HEK293 (cell line): ENCODE measurements at regions not wholly inside any gene's neighbourhood (a gene's known extent, or its start where the extent isn't known, plus 50 kb on each side); places are given as distances from the start of the nearest gene placed in this dataset.

Experiments used
- BCL11A ChIP-seq: fragments of 450-650 bp; formaldehyde crosslinking; IDR thresholded peaks from 2 replicates; pipeline ENCODE4 v1.5.1; 2016; ENCODE audit warnings: low read depth, missing biosample characterization, missing genetic modification characterization
- FEZF1 ChIP-seq: fragments of 450-650 bp; formaldehyde crosslinking; IDR thresholded peaks from 2 replicates; pipeline ENCODE4 v1.5.1; 2016; ENCODE audit warnings: missing biosample characterization, missing genetic modification characterization
- TCF7L2 ChIP-seq: IDR thresholded peaks from 2 replicates; pipeline ENCODE4 v1.6.1; 2011; ENCODE audit warnings: low read depth, mild to moderate bottlenecking, inconsistent platforms, low read length, moderate library complexity, borderline replicate concordance
- YY2 ChIP-seq: fragments of 450-650 bp; formaldehyde crosslinking; IDR thresholded peaks from 2 replicates; pipeline ENCODE4 v1.5.1; 2016; ENCODE audit warnings: missing biosample characterization, missing genetic modification characterization
- ZNF121 ChIP-seq: fragments of 450-650 bp; formaldehyde crosslinking; IDR thresholded peaks from 2 replicates; pipeline ENCODE4 v1.5.1; 2016; ENCODE audit warnings: missing biosample characterization, missing genetic modification characterization
- ZNF133 ChIP-seq: fragments of 450-650 bp; formaldehyde crosslinking; IDR thresholded peaks from 2 replicates; pipeline ENCODE4 v1.5.1; 2016; ENCODE audit warnings: missing biosample characterization, missing genetic modification characterization
- ZNF146 ChIP-seq: fragments of 450-650 bp; formaldehyde crosslinking; IDR thresholded peaks from 2 replicates; pipeline ENCODE4 v1.5.1; 2016; ENCODE audit warnings: missing biosample characterization, missing genetic modification characterization
- ZNF2 ChIP-seq: fragments of 450-650 bp; formaldehyde crosslinking; IDR thresholded peaks from 2 replicates; pipeline ENCODE4 v1.5.1; 2016; ENCODE audit warnings: missing biosample characterization, missing genetic modification characterization
- ZNF391 ChIP-seq: fragments of 450-650 bp; formaldehyde crosslinking; IDR thresholded peaks from 2 replicates; pipeline ENCODE4 v1.5.1; 2016; ENCODE audit warnings: low read depth, missing biosample characterization, missing genetic modification characterization, borderline replicate concordance
- ZNF48 ChIP-seq: fragments of 450-650 bp; formaldehyde crosslinking; IDR thresholded peaks from 2 replicates; pipeline ENCODE4 v1.5.1; 2016; ENCODE audit warnings: missing biosample characterization, missing genetic modification characterization
- ZNF610 ChIP-seq: fragments of 450-650 bp; formaldehyde crosslinking; IDR thresholded peaks from 2 replicates; pipeline ENCODE4 v1.5.1; 2016; ENCODE audit warnings: missing biosample characterization, missing genetic modification characterization, borderline replicate concordance
- ZNF626 ChIP-seq: fragments of 450-650 bp; sonication (Bioruptor Pico); formaldehyde crosslinking; IDR thresholded peaks from 2 replicates; pipeline ENCODE4 v1.5.1; 2018; ENCODE audit warnings: missing biosample characterization, missing genetic modification characterization, inconsistent platforms
- ZNF76 ChIP-seq: fragments of 450-650 bp; formaldehyde crosslinking; IDR thresholded peaks from 2 replicates; pipeline ENCODE4; 2016; ENCODE audit warnings: low read depth, missing biosample characterization, missing genetic modification characterization, borderline replicate concordance
- ZNF785 ChIP-seq: fragments of 450-650 bp; formaldehyde crosslinking; IDR thresholded peaks from 2 replicates; pipeline ENCODE4 v1.5.1; 2016; ENCODE audit warnings: missing biosample characterization, missing genetic modification characterization
- ZSCAN16 ChIP-seq: fragments of 450-650 bp; formaldehyde crosslinking; IDR thresholded peaks from 2 replicates; pipeline ENCODE4 v1.5.1; 2016; ENCODE audit warnings: missing biosample characterization, missing genetic modification characterization
- ZSCAN30 ChIP-seq: fragments of 450-650 bp; IDR thresholded peaks from 2 replicates; pipeline ENCODE4 v1.5.1; 2018; ENCODE audit warnings: missing biosample characterization, mild to moderate bottlenecking, missing genetic modification characterization, moderate library complexity
- TF ChIP-seq, protein P1 (sequence below): fragments of 450-650 bp; IDR thresholded peaks from 2 replicates; pipeline ENCODE4 v1.5.1; 2018; ENCODE audit warnings: missing biosample characterization, mild to moderate bottlenecking, missing genetic modification characterization
- TF ChIP-seq, protein P2 (sequence below): fragments of 450-650 bp; formaldehyde crosslinking; IDR thresholded peaks from 2 replicates; pipeline ENCODE4 v1.5.1; 2016; ENCODE audit warnings: missing biosample characterization, missing genetic modification characterization
- TF ChIP-seq, protein P3 (sequence below): fragments of 450-650 bp; formaldehyde crosslinking; IDR thresholded peaks from 2 replicates; pipeline ENCODE4 v1.5.1; 2016; ENCODE audit warnings: missing biosample characterization, missing genetic modification characterization
- TF ChIP-seq, protein P4 (sequence below): fragments of 450-650 bp; formaldehyde crosslinking; IDR thresholded peaks from 2 replicates; pipeline ENCODE4 v1.5.1; 2016; ENCODE audit warnings: missing biosample characterization, missing genetic modification characterization
- TF ChIP-seq, protein P5 (sequence below): fragments of 450-650 bp; formaldehyde crosslinking; IDR thresholded peaks from 2 replicates; pipeline ENCODE4 v1.5.1; 2016; ENCODE audit warnings: missing biosample characterization, missing genetic modification characterization
- TF ChIP-seq, protein P6 (sequence below): fragments of 450-650 bp; formaldehyde crosslinking; IDR thresholded peaks from 2 replicates; pipeline ENCODE4 v1.5.1; 2016; ENCODE audit warnings: missing biosample characterization, missing genetic modification characterization
- TF ChIP-seq, protein P7 (sequence below): sonication (generic); formaldehyde crosslinking; IDR thresholded peaks from 2 replicates; pipeline ENCODE4 v1.8.1; 2022; ENCODE audit warnings: mild to moderate bottlenecking, moderate library complexity, missing genetic modification reagents
- TF ChIP-seq, protein P8 (sequence below): fragments of 450-650 bp; formaldehyde crosslinking; IDR thresholded peaks from 2 replicates; pipeline ENCODE4 v1.5.1; 2016; ENCODE audit warnings: missing biosample characterization, missing genetic modification characterization

DNA sequence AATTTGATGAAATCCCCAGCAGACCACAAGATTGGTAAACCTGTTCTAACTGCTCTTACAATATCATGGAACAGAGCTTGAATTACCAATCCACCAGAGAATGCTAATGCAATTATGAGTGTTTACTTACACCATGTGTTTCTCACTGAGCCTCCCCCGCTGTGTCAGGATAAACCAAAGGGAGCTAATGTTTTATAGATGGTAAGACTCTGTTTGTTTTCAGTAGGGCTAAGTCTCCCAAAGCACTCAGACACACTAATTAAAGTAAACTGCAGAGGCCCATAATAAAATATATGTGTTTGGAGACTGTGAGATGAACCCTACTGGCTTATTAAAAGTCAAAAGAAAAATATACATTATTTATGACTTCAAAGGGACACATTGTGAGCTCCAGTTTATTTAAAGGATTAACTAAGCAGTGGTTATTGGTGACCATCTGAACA, 261.7 kb upstream of the FAM241A start (continued):
- TF ChIP-seq, protein P1, sequence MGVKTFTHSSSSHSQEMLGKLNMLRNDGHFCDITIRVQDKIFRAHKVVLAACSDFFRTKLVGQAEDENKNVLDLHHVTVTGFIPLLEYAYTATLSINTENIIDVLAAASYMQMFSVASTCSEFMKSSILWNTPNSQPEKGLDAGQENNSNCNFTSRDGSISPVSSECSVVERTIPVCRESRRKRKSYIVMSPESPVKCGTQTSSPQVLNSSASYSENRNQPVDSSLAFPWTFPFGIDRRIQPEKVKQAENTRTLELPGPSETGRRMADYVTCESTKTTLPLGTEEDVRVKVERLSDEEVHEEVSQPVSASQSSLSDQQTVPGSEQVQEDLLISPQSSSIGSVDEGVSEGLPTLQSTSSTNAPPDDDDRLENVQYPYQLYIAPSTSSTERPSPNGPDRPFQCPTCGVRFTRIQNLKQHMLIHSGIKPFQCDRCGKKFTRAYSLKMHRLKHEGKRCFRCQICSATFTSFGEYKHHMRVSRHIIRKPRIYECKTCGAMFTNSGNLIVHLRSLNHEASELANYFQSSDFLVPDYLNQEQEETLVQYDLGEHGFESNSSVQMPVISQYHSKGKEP (tag by site-specific recombination) = peak; percentile 93
- TF ChIP-seq FEZF1 (tag by site-specific recombination) = peak; percentile 98
- no peak for TF ChIP-seq ZNF785 (tag by site-specific recombination)
- TF ChIP-seq ZNF48 (tag by site-specific recombination) = no peak
- TF ChIP-seq ZNF2 (tag by site-specific recombination) = peak; percentile 83
- TF ChIP-seq, protein P2, sequence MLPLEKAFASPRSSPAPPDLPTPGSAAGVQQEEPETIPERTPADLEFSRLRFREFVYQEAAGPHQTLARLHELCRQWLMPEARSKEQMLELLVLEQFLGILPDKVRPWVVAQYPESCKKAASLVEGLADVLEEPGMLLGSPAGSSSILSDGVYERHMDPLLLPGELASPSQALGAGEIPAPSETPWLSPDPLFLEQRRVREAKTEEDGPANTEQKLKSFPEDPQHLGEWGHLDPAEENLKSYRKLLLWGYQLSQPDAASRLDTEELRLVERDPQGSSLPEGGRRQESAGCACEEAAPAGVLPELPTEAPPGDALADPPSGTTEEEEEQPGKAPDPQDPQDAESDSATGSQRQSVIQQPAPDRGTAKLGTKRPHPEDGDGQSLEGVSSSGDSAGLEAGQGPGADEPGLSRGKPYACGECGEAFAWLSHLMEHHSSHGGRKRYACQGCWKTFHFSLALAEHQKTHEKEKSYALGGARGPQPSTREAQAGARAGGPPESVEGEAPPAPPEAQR (tag by site-specific recombination) = no peak
- TF ChIP-seq, protein P3, sequence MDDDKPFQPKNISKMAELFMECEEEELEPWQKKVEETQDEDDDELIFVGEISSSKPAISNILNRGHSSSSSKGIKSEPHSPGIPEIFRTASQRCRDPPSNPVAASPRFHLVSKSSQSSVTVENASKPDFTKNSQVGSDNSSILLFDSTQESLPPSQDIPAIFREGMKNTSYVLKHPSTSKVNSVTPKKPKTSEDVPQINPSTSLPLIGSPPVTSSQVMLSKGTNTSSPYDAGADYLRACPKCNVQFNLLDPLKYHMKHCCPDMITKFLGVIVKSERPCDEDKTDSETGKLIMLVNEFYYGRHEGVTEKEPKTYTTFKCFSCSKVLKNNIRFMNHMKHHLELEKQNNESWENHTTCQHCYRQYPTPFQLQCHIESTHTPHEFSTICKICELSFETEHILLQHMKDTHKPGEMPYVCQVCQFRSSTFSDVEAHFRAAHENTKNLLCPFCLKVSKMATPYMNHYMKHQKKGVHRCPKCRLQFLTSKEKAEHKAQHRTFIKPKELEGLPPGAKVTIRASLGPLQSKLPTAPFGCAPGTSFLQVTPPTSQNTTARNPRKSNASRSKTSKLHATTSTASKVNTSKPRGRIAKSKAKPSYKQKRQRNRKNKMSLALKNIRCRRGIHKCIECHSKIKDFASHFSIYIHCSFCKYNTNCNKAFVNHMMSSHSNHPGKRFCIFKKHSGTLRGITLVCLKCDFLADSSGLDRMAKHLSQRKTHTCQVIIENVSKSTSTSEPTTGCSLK (tag by site-specific recombination) = no peak
- TF ChIP-seq ZSCAN30 (tag by site-specific recombination) = peak; percentile 86
- TF ChIP-seq BCL11A (tag by site-specific recombination) = peak; percentile 94
- TF ChIP-seq TCF7L2 = peak; percentile 99
- TF ChIP-seq, protein P4, sequence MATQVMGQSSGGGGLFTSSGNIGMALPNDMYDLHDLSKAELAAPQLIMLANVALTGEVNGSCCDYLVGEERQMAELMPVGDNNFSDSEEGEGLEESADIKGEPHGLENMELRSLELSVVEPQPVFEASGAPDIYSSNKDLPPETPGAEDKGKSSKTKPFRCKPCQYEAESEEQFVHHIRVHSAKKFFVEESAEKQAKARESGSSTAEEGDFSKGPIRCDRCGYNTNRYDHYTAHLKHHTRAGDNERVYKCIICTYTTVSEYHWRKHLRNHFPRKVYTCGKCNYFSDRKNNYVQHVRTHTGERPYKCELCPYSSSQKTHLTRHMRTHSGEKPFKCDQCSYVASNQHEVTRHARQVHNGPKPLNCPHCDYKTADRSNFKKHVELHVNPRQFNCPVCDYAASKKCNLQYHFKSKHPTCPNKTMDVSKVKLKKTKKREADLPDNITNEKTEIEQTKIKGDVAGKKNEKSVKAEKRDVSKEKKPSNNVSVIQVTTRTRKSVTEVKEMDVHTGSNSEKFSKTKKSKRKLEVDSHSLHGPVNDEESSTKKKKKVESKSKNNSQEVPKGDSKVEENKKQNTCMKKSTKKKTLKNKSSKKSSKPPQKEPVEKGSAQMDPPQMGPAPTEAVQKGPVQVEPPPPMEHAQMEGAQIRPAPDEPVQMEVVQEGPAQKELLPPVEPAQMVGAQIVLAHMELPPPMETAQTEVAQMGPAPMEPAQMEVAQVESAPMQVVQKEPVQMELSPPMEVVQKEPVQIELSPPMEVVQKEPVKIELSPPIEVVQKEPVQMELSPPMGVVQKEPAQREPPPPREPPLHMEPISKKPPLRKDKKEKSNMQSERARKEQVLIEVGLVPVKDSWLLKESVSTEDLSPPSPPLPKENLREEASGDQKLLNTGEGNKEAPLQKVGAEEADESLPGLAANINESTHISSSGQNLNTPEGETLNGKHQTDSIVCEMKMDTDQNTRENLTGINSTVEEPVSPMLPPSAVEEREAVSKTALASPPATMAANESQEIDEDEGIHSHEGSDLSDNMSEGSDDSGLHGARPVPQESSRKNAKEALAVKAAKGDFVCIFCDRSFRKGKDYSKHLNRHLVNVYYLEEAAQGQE = no peak
- TF ChIP-seq YY2 (tag by site-specific recombination) = no peak
- TF ChIP-seq, protein P5, sequence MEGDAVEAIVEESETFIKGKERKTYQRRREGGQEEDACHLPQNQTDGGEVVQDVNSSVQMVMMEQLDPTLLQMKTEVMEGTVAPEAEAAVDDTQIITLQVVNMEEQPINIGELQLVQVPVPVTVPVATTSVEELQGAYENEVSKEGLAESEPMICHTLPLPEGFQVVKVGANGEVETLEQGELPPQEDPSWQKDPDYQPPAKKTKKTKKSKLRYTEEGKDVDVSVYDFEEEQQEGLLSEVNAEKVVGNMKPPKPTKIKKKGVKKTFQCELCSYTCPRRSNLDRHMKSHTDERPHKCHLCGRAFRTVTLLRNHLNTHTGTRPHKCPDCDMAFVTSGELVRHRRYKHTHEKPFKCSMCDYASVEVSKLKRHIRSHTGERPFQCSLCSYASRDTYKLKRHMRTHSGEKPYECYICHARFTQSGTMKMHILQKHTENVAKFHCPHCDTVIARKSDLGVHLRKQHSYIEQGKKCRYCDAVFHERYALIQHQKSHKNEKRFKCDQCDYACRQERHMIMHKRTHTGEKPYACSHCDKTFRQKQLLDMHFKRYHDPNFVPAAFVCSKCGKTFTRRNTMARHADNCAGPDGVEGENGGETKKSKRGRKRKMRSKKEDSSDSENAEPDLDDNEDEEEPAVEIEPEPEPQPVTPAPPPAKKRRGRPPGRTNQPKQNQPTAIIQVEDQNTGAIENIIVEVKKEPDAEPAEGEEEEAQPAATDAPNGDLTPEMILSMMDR (tag by site-specific recombination) = no peak
- TF ChIP-seq, protein P6, sequence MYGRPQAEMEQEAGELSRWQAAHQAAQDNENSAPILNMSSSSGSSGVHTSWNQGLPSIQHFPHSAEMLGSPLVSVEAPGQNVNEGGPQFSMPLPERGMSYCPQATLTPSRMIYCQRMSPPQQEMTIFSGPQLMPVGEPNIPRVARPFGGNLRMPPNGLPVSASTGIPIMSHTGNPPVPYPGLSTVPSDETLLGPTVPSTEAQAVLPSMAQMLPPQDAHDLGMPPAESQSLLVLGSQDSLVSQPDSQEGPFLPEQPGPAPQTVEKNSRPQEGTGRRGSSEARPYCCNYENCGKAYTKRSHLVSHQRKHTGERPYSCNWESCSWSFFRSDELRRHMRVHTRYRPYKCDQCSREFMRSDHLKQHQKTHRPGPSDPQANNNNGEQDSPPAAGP (tag by site-specific recombination) = peak; percentile 56; the same call in 1 of the 2 replicates
- peak; percentile 37; the same call in 1 of the 2 replicates for TF ChIP-seq ZNF76
- TF ChIP-seq, protein P7, sequence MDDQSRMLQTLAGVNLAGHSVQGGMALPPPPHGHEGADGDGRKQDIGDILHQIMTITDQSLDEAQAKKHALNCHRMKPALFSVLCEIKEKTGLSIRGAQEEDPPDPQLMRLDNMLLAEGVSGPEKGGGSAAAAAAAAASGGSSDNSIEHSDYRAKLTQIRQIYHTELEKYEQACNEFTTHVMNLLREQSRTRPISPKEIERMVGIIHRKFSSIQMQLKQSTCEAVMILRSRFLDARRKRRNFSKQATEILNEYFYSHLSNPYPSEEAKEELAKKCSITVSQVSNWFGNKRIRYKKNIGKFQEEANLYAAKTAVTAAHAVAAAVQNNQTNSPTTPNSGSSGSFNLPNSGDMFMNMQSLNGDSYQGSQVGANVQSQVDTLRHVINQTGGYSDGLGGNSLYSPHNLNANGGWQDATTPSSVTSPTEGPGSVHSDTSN (CRISPR knock-in tag) = no peak
- peak; percentile 57; the same call in 1 of the 2 replicates for TF ChIP-seq ZNF610
- TF ChIP-seq, protein P8, sequence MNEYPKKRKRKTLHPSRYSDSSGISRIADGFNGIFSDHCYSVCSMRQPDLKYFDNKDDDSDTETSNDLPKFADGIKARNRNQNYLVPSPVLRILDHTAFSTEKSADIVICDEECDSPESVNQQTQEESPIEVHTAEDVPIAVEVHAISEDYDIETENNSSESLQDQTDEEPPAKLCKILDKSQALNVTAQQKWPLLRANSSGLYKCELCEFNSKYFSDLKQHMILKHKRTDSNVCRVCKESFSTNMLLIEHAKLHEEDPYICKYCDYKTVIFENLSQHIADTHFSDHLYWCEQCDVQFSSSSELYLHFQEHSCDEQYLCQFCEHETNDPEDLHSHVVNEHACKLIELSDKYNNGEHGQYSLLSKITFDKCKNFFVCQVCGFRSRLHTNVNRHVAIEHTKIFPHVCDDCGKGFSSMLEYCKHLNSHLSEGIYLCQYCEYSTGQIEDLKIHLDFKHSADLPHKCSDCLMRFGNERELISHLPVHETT (tag by site-specific recombination) = peak; percentile 91
- TF ChIP-seq ZNF146 (tag by site-specific recombination) = 0 out of 2 replicates have a peak, but pooled peaks have one; percentile 50
- TF ChIP-seq ZNF391 (tag by site-specific recombination) = peak; percentile 94; the same call in 1 of the 2 replicates
- TF ChIP-seq ZNF626 (tag by site-specific recombination) = peak; percentile 58; the same call in 1 of the 2 replicates
- peak; percentile 45; the same call in 1 of the 2 replicates for TF ChIP-seq ZNF121 (tag by site-specific recombination)
- TF ChIP-seq ZSCAN16 (tag by site-specific recombination) = peak; percentile 69; the same call in 1 of the 2 replicates
- no peak for TF ChIP-seq ZNF133 (tag by site-specific recombination)
